HUES64 (cell line): ENCODE measurements at regions not wholly inside any gene's neighbourhood (a gene's known extent, or its start where the extent isn't known, plus 50 kb on each side); places are given as distances from the start of the nearest gene placed in this dataset.

ENCODE experiments used
- H3K27ac ChIP-seq: 2 replicates; pipeline ENCODE4 v1.7.0; 2013; ENCODE audit warnings: low read depth, low read length, inconsistent platforms
- H3K27me3 ChIP-seq: 2 replicates; pipeline ENCODE4 v1.6.1; 2013; ENCODE audit warnings: mild to moderate bottlenecking, low read length; ENCODE audit not compliant: insufficient read depth
- H3K36me3 ChIP-seq: 2 replicates; pipeline ENCODE4 v1.6.1; 2013; ENCODE audit warnings: mild to moderate bottlenecking, low read length; ENCODE audit not compliant: insufficient read depth
- H3K4me1 ChIP-seq: 2 replicates; pipeline ENCODE4 v1.6.1; 2013; ENCODE audit warnings: mild to moderate bottlenecking, low read length, moderate library complexity; ENCODE audit not compliant: insufficient read depth
- H3K4me3 ChIP-seq: 2 replicates; pipeline ENCODE4 v1.5.1; 2013; ENCODE audit warnings: mild to moderate bottlenecking, low read length, moderate library complexity
- H3K9ac ChIP-seq: 2 replicates; pipeline ENCODE4 v1.6.1; 2013; ENCODE audit warnings: mild to moderate bottlenecking, low read depth, low read length
- H3K9me3 ChIP-seq: 2 replicates; pipeline ENCODE4 v1.6.1; 2013; ENCODE audit warnings: low read depth, low read length; ENCODE audit not compliant: insufficient read depth
- WGBS: fragments of 150-250, 120-280 bp; methylation state at CpG from one replicate; pipeline ENCODE4 v1.1.7; 2013; ENCODE audit warnings: missing lambda C conversion rate; 5-methylcytosine and 5-hydroxymethylcytosine counted together

- Histone ChIP-seq H3K27me3 (no peaks in the 10 kb centered on the region), H3K9me3 (no peaks in the 10 kb centered on the region), H3K4me1 (no peaks in the 10 kb centered on the region; the same call in 1 of the 2 replicates), H3K27ac (no peak overlapping the region), H3K4me3 (no peak overlapping the region), H3K36me3 (no peaks in the 10 kb centered on the region), H3K9ac (no peak overlapping the region)
- WGBS, result 91% methylated on average over 7 of the region's 7 CpGs
Measured at GRCh38 chr4:108327642-108328382, 159.1 kb upstream of the LEF1 start.

- no peak overlapping the region for H3K9ac ChIP-seq
Measured at GRCh38 chr4:108325561-108325960, 156.8 kb upstream of the LEF1 start.

DNA sequence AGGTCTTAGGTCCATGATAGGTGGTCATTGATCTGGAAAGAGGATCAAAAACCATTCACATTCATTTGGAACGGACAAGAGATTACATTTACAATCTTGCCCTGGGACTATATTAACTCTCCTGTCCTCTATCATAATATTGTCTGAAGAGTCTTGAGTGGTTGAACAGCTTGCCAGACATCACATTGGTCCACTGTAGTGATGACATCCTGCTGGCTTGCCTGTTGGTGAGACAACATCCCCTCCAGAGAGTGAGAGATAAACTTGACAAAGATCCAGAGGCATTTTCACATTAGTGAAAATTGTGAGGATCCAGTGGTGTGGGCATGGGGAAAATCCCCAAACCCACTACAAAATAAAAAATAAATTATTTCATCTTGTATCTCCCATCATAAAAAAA lies 155.7 kb upstream of the LEF1 start:
- Histone ChIP-seq H3K9me3 (peaks cover 5% of the 10 kb centered on the region; the same call in 1 of the 2 replicates), H3K27ac (no peak overlapping the region), H3K27me3 (no peaks in the 10 kb centered on the region), H3K9ac (no peak overlapping the region), H3K4me1 (no peaks in the 10 kb centered on the region), H3K4me3 (no peak overlapping the region), H3K36me3 (no peaks in the 10 kb centered on the region)
- WGBS, result 83% methylated on average over 1 of the region's 1 CpG

More at GRCh38 chr4:108325561-108325960, 156.8 kb upstream of the LEF1 start:
- no peaks in the 10 kb centered on the region for H3K27me3 ChIP-seq
- no peak overlapping the region for H3K27ac ChIP-seq
- H3K9me3 ChIP-seq, result peaks cover 5% of the 10 kb centered on the region; the same call in 1 of the 2 replicates
- 93% methylated on average over 1 of the region's 1 CpG for WGBS
- no peaks in the 10 kb centered on the region for H3K4me1 ChIP-seq
- H3K36me3 ChIP-seq, result no peaks in the 10 kb centered on the region
- no peak overlapping the region for H3K4me3 ChIP-seq

DNA sequence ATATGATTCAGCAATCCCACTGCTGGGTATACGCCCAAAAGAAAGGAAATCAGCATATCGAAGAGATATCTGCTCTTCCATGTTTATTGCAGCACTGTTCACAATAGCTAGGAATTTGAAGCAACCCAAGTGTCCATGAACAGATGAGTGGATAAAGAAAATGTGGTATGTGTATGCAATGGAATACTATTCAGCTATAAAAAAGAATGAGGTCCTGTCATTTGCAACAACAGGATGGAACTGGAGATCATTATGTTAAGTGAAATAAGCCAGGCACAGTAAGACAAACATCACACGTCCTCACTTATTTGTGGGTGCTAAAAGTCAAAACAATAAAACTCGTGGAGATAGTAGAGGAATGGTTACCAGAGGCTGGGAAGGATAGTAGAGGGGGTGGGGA lies 153.8 kb upstream of the LEF1 start:
- no peak overlapping the region for H3K27ac ChIP-seq
- no peak overlapping the region for H3K9ac ChIP-seq
- WGBS, result 98% methylated on average over 4 of the region's 4 CpGs
- peaks cover 5% of the 10 kb centered on the region; the same call in 1 of the 2 replicates for H3K9me3 ChIP-seq
- H3K27me3 ChIP-seq, result no peaks in the 10 kb centered on the region
- no peaks in the 10 kb centered on the region for H3K36me3 ChIP-seq
- no peaks in the 10 kb centered on the region for H3K4me1 ChIP-seq
- no peak overlapping the region for H3K4me3 ChIP-seq

DNA sequence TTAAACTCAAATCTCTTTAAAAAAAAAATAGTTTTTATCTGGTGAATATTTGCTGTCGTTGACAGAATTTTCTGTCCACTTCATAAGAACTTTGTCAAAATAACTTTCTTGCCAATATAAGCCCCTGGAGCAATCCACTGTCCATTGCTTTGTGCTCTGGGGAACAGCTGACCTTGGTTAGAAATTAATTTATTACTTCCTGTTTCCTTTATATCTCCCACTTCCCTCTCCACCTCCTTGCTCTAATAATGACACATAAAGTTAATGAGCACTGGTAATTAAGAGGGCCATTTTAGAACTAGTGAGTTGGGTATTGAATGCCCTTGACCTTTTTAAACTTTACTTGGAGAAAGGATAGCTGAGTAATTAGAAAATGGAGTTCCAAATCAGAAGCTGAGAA lies 151.3 kb upstream of the LEF1 start:
- no peak overlapping the region for H3K27ac ChIP-seq
- H3K4me3 ChIP-seq, result no peak overlapping the region
- no peaks in the 10 kb centered on the region for H3K4me1 ChIP-seq
- H3K9ac ChIP-seq, result no peak overlapping the region
- no peaks in the 10 kb centered on the region for H3K36me3 ChIP-seq
- no peaks in the 10 kb centered on the region for H3K27me3 ChIP-seq
- H3K9me3 ChIP-seq, result peaks cover 5% of the 10 kb centered on the region; the same call in 1 of the 2 replicates
- WGBS, result 86% methylated on average over 1 of the region's 1 CpG

- Histone ChIP-seq H3K9me3 (peaks cover 1% of the 10 kb centered on the region; the same call in 1 of the 2 replicates), H3K27ac (no peak overlapping the region), H3K36me3 (no peaks in the 10 kb centered on the region), H3K4me3 (no peak overlapping the region), H3K27me3 (no peaks in the 10 kb centered on the region; the same call in 1 of the 2 replicates), H3K4me1 (no peaks in the 10 kb centered on the region; the same call in 1 of the 2 replicates), H3K9ac (no peak overlapping the region)
- WGBS, result 100% methylated on average over 1 of the region's 1 CpG
Measured at GRCh38 chr4:108317377-108317776, 148.6 kb upstream of the LEF1 start.

- no peaks in the 10 kb centered on the region for H3K36me3 ChIP-seq
- no peaks in the 10 kb centered on the region for H3K9me3 ChIP-seq
- H3K9ac ChIP-seq, result no peak overlapping the region
- no peak overlapping the region for H3K4me3 ChIP-seq
- H3K27me3 ChIP-seq, result no peaks in the 10 kb centered on the region; the same call in 1 of the 2 replicates
- no peaks in the 10 kb centered on the region; the same call in 1 of the 2 replicates for H3K4me1 ChIP-seq
- 97% methylated on average over 2 of the region's 3 CpGs for whole genome bisulfite sequencing
- H3K27ac ChIP-seq, result no peak overlapping the region
Measured at GRCh38 chr4:108315694-108316093, 147.0 kb upstream of the LEF1 start.

- Histone ChIP-seq H3K27me3 (no peaks in the 10 kb centered on the region; the same call in 1 of the 2 replicates), H3K9me3 (no peaks in the 10 kb centered on the region), H3K9ac (no peak overlapping the region), H3K27ac (no peak overlapping the region), H3K36me3 (no peaks in the 10 kb centered on the region), H3K4me1 (no peaks in the 10 kb centered on the region; the same call in 1 of the 2 replicates), H3K4me3 (no peak overlapping the region)
- WGBS, result 83% methylated on average over 8 of the region's 8 CpGs
Measured at GRCh38 chr4:108314900-108315589, 146.3 kb upstream of the LEF1 start.

GRCh38 chr4:108313546-108314339 lies 145.0 kb upstream of the LEF1 start:
- Histone ChIP-seq H3K4me1 (no peaks in the 10 kb centered on the region; the same call in 1 of the 2 replicates), H3K27me3 (no peaks in the 10 kb centered on the region; the same call in 1 of the 2 replicates), H3K27ac (no peak overlapping the region), H3K4me3 (no peak overlapping the region), H3K9me3 (no peaks in the 10 kb centered on the region), H3K9ac (no peak overlapping the region), H3K36me3 (no peaks in the 10 kb centered on the region)
- WGBS, result 75% methylated on average over 5 of the region's 5 CpGs

GRCh38 chr4:108311313-108311712 lies 142.6 kb upstream of the LEF1 start:
- no peaks in the 10 kb centered on the region; the same call in 1 of the 2 replicates for H3K4me1 ChIP-seq
- WGBS, result 90% methylated on average over 1 of the region's 1 CpG
- H3K27ac ChIP-seq, result no peak overlapping the region
- H3K9me3 ChIP-seq, result no peaks in the 10 kb centered on the region
- H3K9ac ChIP-seq, result no peak overlapping the region
- no peaks in the 10 kb centered on the region for H3K36me3 ChIP-seq
- H3K4me3 ChIP-seq, result no peak overlapping the region
- H3K27me3 ChIP-seq, result no peaks in the 10 kb centered on the region; the same call in 1 of the 2 replicates
